Aorta (tissue), 5 donors: ENCODE measurements at regions not wholly inside any gene's neighbourhood (a gene's known extent, or its start where the extent isn't known, plus 50 kb on each side); places are given as distances from the start of the nearest gene placed in this dataset.
"Not testable (repeated sequence)": the region's sequence is repeated elsewhere in the genome, so short reads cannot be mapped to it uniquely, and the experiment has no call there.

Experiments
- ATAC-seq: fragments of 200-7000 bp; cut with Tn5 transposase; one replicate; pipeline ENCODE4 v1.9.1; 2022; ENCODE audit warnings: moderate library complexity; ENCODE audit not compliant: low FRiP score
- DNase-seq, 2 donors: peaks; one replicate each; pipeline ENCODE4 v3.0.0-alpha.2; 2020
- H3K27ac ChIP-seq, 2 donors: one replicate each; pipeline ENCODE4 v1.5.1; 2013; ENCODE audit warnings: low read length in 2 of 2, mild to moderate bottlenecking in 2 of 2, moderate library complexity in 2 of 2, control low read depth in 1 of 2, inconsistent platforms in 1 of 2, low read depth in 1 of 2
- H3K27me3 ChIP-seq, 2 donors: one replicate each; pipeline ENCODE4 v1.6.1; 2013; ENCODE audit warnings: control low read depth in 1 of 2, low read length in 1 of 2, mild to moderate bottlenecking in 1 of 2, moderate library complexity in 1 of 2; ENCODE audit not compliant: insufficient read depth in 2 of 2, control insufficient read depth in 1 of 2
- H3K36me3 ChIP-seq, 2 donors: one replicate each; pipeline ENCODE4 v1.6.1; 2013; ENCODE audit warnings: control low read depth in 1 of 2, low read length in 1 of 2, mild to moderate bottlenecking in 1 of 2; ENCODE audit not compliant: insufficient read depth in 2 of 2, control insufficient read depth in 1 of 2
- H3K4me1 ChIP-seq, 2 donors: one replicate each; pipeline ENCODE4 v1.6.1; 2013; ENCODE audit warnings: low read length in 2 of 2, control low read depth in 1 of 2, mild to moderate bottlenecking in 1 of 2, moderate library complexity in 1 of 2; ENCODE audit not compliant: insufficient read depth in 2 of 2, control insufficient read depth in 1 of 2
- H3K4me3 ChIP-seq, 2 donors: one replicate each; pipeline ENCODE4 v1.5.1; 2013; ENCODE audit warnings: low read length in 2 of 2, control low read depth in 1 of 2, mild to moderate bottlenecking in 1 of 2
- H3K9me3 ChIP-seq: one replicate; pipeline ENCODE4 v1.6.1; 2013; ENCODE audit warnings: mild to moderate bottlenecking, low read length; ENCODE audit not compliant: control insufficient read depth
- WGBS, 2 donors: extraction: QIAGEN DNeasy Blood & Tissue Kit; methylation state at CpG; one replicate each; pipeline ENCODE4 v1.1.7; 2013; 5-methylcytosine and 5-hydroxymethylcytosine counted together
- intact Hi-C, 2 donors: fragments of 100-400 bp; cut with DNase I; formaldehyde crosslinking; loops; one replicate each; pipeline versions ENCODE4 v1.14.2 to v1.15.0; 2022
- donor health status: healthy with polysubstance abuse.
- donor health status: Bipolar disorder and iron deficiency.
- donor health status: DM: no; HTN: no; CAD: no.
- donor health status: DM: no; HTN: no; CAD: no.
- donor health status: DM: yes; HTN: yes; CAD: no.

GRCh38 chrX:67213686-67214085 lies 330.1 kb upstream of the AR start:
- DNase-seq, H3K9me3 ChIP-seq, intact Hi-C loops, H3K27me3 ChIP-seq, H3K27ac ChIP-seq, H3K4me1 ChIP-seq, H3K36me3 ChIP-seq, H3K4me3 ChIP-seq, ATAC-seq: not testable (repeated sequence)
- 90 to 93% methylated on average over 3 of the region's 3 CpGs for WGBS, 2 donors

DNA sequence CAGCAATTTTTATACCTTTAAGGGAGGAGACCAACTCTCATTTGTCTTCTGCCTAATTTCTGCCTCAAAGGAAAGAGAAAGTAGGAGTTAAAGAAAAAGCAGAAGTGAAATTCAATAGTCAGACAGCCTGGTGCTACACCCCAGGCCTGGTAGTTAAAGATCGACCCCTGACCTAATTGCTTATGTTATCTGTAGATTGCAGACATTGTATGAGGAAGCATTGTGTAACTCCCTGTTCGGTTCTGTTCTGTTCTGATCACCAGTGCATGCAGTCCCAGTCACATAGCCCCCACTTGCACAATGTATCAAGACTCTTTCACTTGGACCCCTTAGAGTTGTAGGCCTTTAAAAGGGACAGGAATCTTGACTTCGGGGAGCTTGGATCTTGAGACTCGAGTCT lies 335.9 kb upstream of the AR start:
- no peaks in the 10 kb centered on the region for H3K27me3 ChIP-seq
- WGBS, 2 donors = 71 to 72% methylated on average over 4 of the region's 4 CpGs
- no peak for DNase-seq
- H3K4me1 ChIP-seq = no peaks in the 10 kb centered on the region
- ATAC-seq = no peak
- no peak overlapping the region for H3K27ac ChIP-seq
- intact Hi-C loops = no loop called here
- no peak overlapping the region for H3K4me3 ChIP-seq
- no peaks in the 10 kb centered on the region for H3K36me3 ChIP-seq
- H3K9me3 ChIP-seq = no peaks in the 10 kb centered on the region

- DNase-seq (no peak), ATAC-seq (no peak)
- no peaks in the 10 kb centered on the region for H3K9me3 ChIP-seq
- no peak overlapping the region for H3K4me3 ChIP-seq
- H3K27me3 ChIP-seq = no peaks in the 10 kb centered on the region
- intact Hi-C loops = no loop called here
- no peaks in the 10 kb centered on the region for H3K4me1 ChIP-seq
- WGBS, 2 donors = 66 to 69% methylated on average over 2 of the region's 2 CpGs
- H3K27ac ChIP-seq = no peak overlapping the region
- no peaks in the 10 kb centered on the region for H3K36me3 ChIP-seq
Observed at GRCh38 chrX:67159437-67159836, 384.4 kb upstream of the AR start.

GRCh38 chrX:67114635-67115034 lies 429.2 kb upstream of the AR start:
- intact Hi-C loops = no loop called here
- Histone ChIP-seq H3K9me3 (no peaks in the 10 kb centered on the region), H3K4me1 (no peaks in the 10 kb centered on the region), H3K36me3 (no peaks in the 10 kb centered on the region), H3K27me3 (no peaks in the 10 kb centered on the region), H3K27ac (no peak overlapping the region), H3K4me3 (no peak overlapping the region)
- DNase-seq (no peak), ATAC-seq (no peak)
- WGBS, 2 donors = 74 to 92% methylated on average over 9 of the region's 9 CpGs

- H3K36me3 ChIP-seq = no peaks in the 10 kb centered on the region
- no peak for ATAC-seq
- H3K4me3 ChIP-seq = no peak overlapping the region
- no peaks in the 10 kb centered on the region for H3K4me1 ChIP-seq
- no peaks in the 10 kb centered on the region for H3K9me3 ChIP-seq
- H3K27me3 ChIP-seq = no peaks in the 10 kb centered on the region
- no peak overlapping the region for H3K27ac ChIP-seq
- intact Hi-C loops = no loop called here
- no peak for DNase-seq
- WGBS, 2 donors = 72 to 79% methylated on average over 2 of the region's 2 CpGs
Observed at GRCh38 chrX:67105758-67106116, 438.1 kb upstream of the AR start.

- Histone ChIP-seq H3K9me3 (no peaks in the 10 kb centered on the region), H3K27ac (no peak overlapping the region), H3K4me3 (no peak overlapping the region), H3K36me3 (no peaks in the 10 kb centered on the region), H3K4me1 (no peaks in the 10 kb centered on the region), H3K27me3 (no peaks in the 10 kb centered on the region)
- ATAC-seq (no peak), DNase-seq (no peak)
- WGBS, 2 donors = 59 to 61% methylated on average over 6 of the region's 6 CpGs
- intact Hi-C loops = no loop called here
Observed at GRCh38 chrX:67104982-67105757, 438.7 kb upstream of the AR start.

DNA sequence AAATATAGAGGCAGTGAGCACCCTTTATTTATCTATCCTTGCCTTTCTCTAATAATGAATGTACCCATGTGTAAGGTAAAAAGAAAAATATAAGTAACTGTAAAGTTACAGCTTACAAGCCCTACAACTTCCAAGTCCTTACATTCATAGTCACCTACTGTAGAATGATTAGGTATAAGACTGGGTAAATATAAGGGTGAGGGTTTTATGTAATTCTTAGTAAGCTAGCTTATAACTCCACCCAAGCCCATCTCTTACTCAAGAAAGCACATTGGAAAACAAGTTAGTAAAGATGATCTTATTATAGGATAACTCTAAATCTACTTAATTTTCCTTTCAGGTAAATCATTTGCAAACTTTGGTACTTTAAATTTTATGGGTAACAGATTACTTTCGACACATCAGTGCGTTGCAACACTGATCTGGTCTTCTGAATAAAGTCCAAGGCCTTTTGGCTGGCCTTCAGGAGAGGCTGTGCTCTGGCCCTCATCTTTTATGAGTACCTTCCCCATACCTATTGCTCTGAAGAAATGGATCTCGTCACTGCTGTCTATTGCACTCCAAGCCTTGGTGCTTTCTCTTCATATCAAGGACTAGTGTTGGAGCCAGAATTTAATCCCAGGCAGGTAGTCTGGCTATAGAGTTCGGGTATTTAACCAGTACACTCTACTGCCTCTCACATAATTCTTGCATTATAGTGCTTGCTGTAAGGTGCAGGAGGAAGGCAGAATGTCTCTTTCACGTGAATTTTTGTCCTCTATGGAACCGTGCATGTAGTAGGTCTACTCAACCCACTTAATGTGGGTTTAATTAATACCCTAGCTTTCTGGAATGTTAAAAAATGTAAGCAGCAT lies 443.6 kb upstream of the AR start:
- WGBS, 2 donors = 65 to 80% methylated on average over 6 of the region's 6 CpGs
- intact Hi-C loops = no loop called here
- Histone ChIP-seq H3K4me3 (no peak overlapping the region), H3K4me1 (no peaks in the 10 kb centered on the region), H3K36me3 (no peaks in the 10 kb centered on the region), H3K27ac (no peak overlapping the region), H3K27me3 (no peaks in the 10 kb centered on the region), H3K9me3 (no peaks in the 10 kb centered on the region)
- ATAC-seq (no peak), DNase-seq (no peak)

- Histone ChIP-seq H3K4me1 (no peaks in the 10 kb centered on the region), H3K36me3 (no peaks in the 10 kb centered on the region), H3K9me3 (no peaks in the 10 kb centered on the region), H3K27me3 (no peaks in the 10 kb centered on the region), H3K4me3 (no peak overlapping the region), H3K27ac (no peak overlapping the region)
- intact Hi-C loops = no loop called here
- DNase-seq = no peak
- 82 to 89% methylated on average over 2 of the region's 2 CpGs for WGBS, 2 donors
- no peak for ATAC-seq
Observed at GRCh38 chrX:67094061-67094460, 449.8 kb upstream of the AR start.

GRCh38 chrX:67050760-67051159 lies 411.9 kb upstream of the EDA2R start:
- Histone ChIP-seq H3K4me3 (no peak overlapping the region), H3K27me3 (no peaks in the 10 kb centered on the region), H3K4me1 (no peaks in the 10 kb centered on the region), H3K27ac (no peak overlapping the region), H3K9me3 (no peaks in the 10 kb centered on the region), H3K36me3 (no peaks in the 10 kb centered on the region)
- 57 to 88% methylated on average over 1 of the region's 1 CpG for WGBS, 2 donors
- ATAC-seq = no peak
- no peak for DNase-seq
- intact Hi-C loops = no loop called here
